Suprapubic skin (tissue), 3 donors: ENCODE measurements at regions not wholly inside any gene's neighbourhood (a gene's known extent, or its start where the extent isn't known, plus 50 kb on each side); places are given as distances from the start of the nearest gene placed in this dataset.

Source experiments
- CTCF ChIP-seq, 2 donors: fragments of 200-600 bp in 1 of 2; fragments of 450-650 bp in 1 of 2; sonication (generic) in 1 of 2; IDR thresholded peaks; one replicate each; pipeline ENCODE4 v1.5.1; 2016 to 2019; ENCODE audit warnings: antibody characterized with exemption in 2 of 2, mild to moderate bottlenecking in 1 of 2, moderate library complexity in 1 of 2
- POLR2A ChIP-seq, 2 donors: fragments of 450-650 bp; IDR thresholded peaks; one replicate each; pipeline ENCODE4 v1.6.1; 2017; ENCODE audit warnings: antibody characterized with exemption in 2 of 2, mild to moderate bottlenecking in 2 of 2, moderate library complexity in 2 of 2

DNA sequence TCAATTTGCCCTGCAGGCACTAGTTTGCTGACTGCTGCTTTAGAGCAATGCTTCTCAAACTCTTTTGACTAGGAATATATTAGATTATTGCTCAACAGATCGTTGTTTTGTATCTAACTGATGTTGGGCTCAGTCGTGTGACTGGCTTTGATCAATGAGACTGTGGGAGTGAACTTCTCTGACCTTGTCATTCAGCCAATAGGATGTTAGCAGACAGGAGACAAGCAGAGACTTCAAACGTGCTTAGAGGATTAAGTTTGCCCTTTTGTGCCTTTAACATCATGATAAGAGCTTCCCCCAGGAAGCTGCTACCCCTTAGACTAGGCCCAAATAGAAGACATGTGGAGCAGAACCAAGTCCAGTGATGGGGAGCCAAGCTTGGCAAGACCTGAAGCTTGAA lies 76.7 kb upstream of the ELK3 start:
- TF ChIP-seq CTCF (IDR thresholded peaks at IDR 0.05) (no peak), POLR2A (IDR thresholded peaks at IDR 0.05) (no peak)
